ENCODE measurements at regions not wholly inside any gene's neighbourhood (a gene's known extent, or its start where the extent isn't known, plus 50 kb on each side); places are given as distances from the start of the nearest gene placed in this dataset.

- intact Hi-C loops (cut with DNase I), result loop anchor here (10.0 kb wide), 1 partner anchor 446 kb away; no protein-coding TSS in a partner anchor
- WGBS, result 41% methylated on average over 7 of the region's 7 CpGs
- Histone ChIP-seq H3K4me3 (no peak overlapping the region), H3K9me3 (peaks cover 0 to 4% (median 0%) of the 10 kb centered on the region in 4 donors), H3K4me1 (no peaks in the 10 kb centered on the region), H3K27ac (replicated peaks in 1 of 4) (no peak overlapping the region), H3K27me3 (peaks cover 0 to 21% (median 0%) of the 10 kb centered on the region in 4 donors), H3K36me3 (no peaks in the 10 kb centered on the region)
- TF ChIP-seq POLR2A (IDR thresholded peaks at IDR 0.05; ENCODE audit: low read depth) (no peak), POLR2AphosphoS5 (IDR thresholded peaks at IDR 0.05) (no peak), CTCF (IDR thresholded peaks at IDR 0.05) (peak in 1 of 3 experiments; percentile 29), EP300 (IDR thresholded peaks at IDR 0.05) (no peak)
- no peak for DNase-seq (ENCODE audit: extremely low spot score)
Measured at GRCh38 chr12:118850244-118850825, 131.0 kb upstream of the SRRM4 start.

- Histone ChIP-seq H3K4me1 (no peaks in the 10 kb centered on the region), H3K9me3 (peaks cover 0 to 4% (median 0%) of the 10 kb centered on the region in 4 donors), H3K36me3 (no peaks in the 10 kb centered on the region), H3K27me3 (peaks cover 0 to 25% (median 0%) of the 10 kb centered on the region in 4 donors), H3K4me3 (no peak overlapping the region), H3K27ac (replicated peaks in 1 of 4) (no peak overlapping the region)
- DNase-seq (ENCODE audit: extremely low spot score), result no peak
- TF ChIP-seq POLR2AphosphoS5 (IDR thresholded peaks at IDR 0.05) (no peak), CTCF (IDR thresholded peaks at IDR 0.05) (no peak), EP300 (IDR thresholded peaks at IDR 0.05) (no peak), POLR2A (IDR thresholded peaks at IDR 0.05; ENCODE audit: low read depth) (no peak)
- intact Hi-C loops (cut with DNase I), result loop anchor here (10.0 kb wide), 1 partner anchor 447 kb away; no protein-coding TSS in a partner anchor
- 67% methylated on average over 2 of the region's 2 CpGs for WGBS
Measured at GRCh38 chr12:118851891-118852290, 129.4 kb upstream of the SRRM4 start.

- Histone ChIP-seq H3K4me1 (no peaks in the 10 kb centered on the region), H3K27ac (replicated peaks in 1 of 4) (no peak overlapping the region), H3K27me3 (peaks cover 0 to 31% (median 0%) of the 10 kb centered on the region in 4 donors), H3K36me3 (no peaks in the 10 kb centered on the region), H3K9me3 (peaks cover 0 to 4% (median 0%) of the 10 kb centered on the region in 4 donors), H3K4me3 (no peak overlapping the region)
- no peak for DNase-seq (ENCODE audit: extremely low spot score)
- whole genome bisulfite sequencing, result 55% methylated on average over 4 of the region's 4 CpGs
- intact Hi-C loops (cut with DNase I), result loop anchor here (10.0 kb wide), 1 partner anchor 449 kb away; no protein-coding TSS in a partner anchor
- TF ChIP-seq CTCF (IDR thresholded peaks at IDR 0.05), result peak in 2 of 3 experiments; percentile 31 to 44
- no peak for TF ChIP-seq POLR2A (IDR thresholded peaks at IDR 0.05; ENCODE audit: low read depth)
- no peak for TF ChIP-seq POLR2AphosphoS5 (IDR thresholded peaks at IDR 0.05)
- TF ChIP-seq EP300 (IDR thresholded peaks at IDR 0.05), result no peak
Measured at GRCh38 chr12:118853634-118854033, 127.7 kb upstream of the SRRM4 start.

GRCh38 chr12:118855858-118856257 is 125.5 kb upstream of the SRRM4 start:
- DNase-seq (ENCODE audit: extremely low spot score), result no peak
- Histone ChIP-seq H3K9me3 (no peaks in the 10 kb centered on the region), H3K4me1 (no peaks in the 10 kb centered on the region), H3K36me3 (no peaks in the 10 kb centered on the region), H3K27me3 (peaks cover 0 to 23% (median 0%) of the 10 kb centered on the region in 4 donors), H3K27ac (replicated peaks in 1 of 4) (no peak overlapping the region), H3K4me3 (no peak overlapping the region)
- intact Hi-C loops (cut with DNase I), result loop anchor here (10.0 kb wide), 1 partner anchor 451 kb away; no protein-coding TSS in a partner anchor
- 87% methylated on average over 2 of the region's 2 CpGs for WGBS
- TF ChIP-seq POLR2AphosphoS5 (IDR thresholded peaks at IDR 0.05) (no peak), CTCF (IDR thresholded peaks at IDR 0.05) (no peak), EP300 (IDR thresholded peaks at IDR 0.05) (no peak), POLR2A (IDR thresholded peaks at IDR 0.05; ENCODE audit: low read depth) (no peak)
